ENCODE measurements at regions not wholly inside any gene's neighbourhood (a gene's known extent, or its start where the extent isn't known, plus 50 kb on each side); places are given as distances from the start of the nearest gene placed in this dataset.

GRCh38 chr5:97499605-97500004, 316.6 kb upstream of the RIOK2 start:
- H4K20me1 ChIP-seq (ENCODE audit: insufficient read depth, low read length): no peaks in the 10 kb centered on the region
- no peak for TF ChIP-seq EZH2 (IDR thresholded peaks at IDR 0.05; ENCODE audit: borderline replicate concordance, low read length)
- no peak for TF ChIP-seq CTCF (IDR thresholded peaks at IDR 0.05; ENCODE audit: low read length)
- H3K36me3 ChIP-seq (ENCODE audit: insufficient read depth, low read length): no peaks in the 10 kb centered on the region
- no peaks in the 10 kb centered on the region for H3K9me2 ChIP-seq (ENCODE audit: low read depth, low read length)
- H3K9me3 ChIP-seq (ENCODE audit: low read length): no peaks in the 10 kb centered on the region
- no peaks in the 10 kb centered on the region for H3F3A ChIP-seq (ENCODE audit: insufficient read depth, low read length)
- no peak overlapping the region for H3K4me2 ChIP-seq (ENCODE audit: low read length)
- no peak overlapping the region for H2AFZ ChIP-seq (ENCODE audit: low read length)
- no peak overlapping the region for H3K4me3 ChIP-seq (ENCODE audit: low read depth, low read length, poor library complexity, severe bottlenecking)
- H3K27me3 ChIP-seq (ENCODE audit: insufficient read depth, low read length): no peaks in the 10 kb centered on the region
- H3K27ac ChIP-seq (ENCODE audit: low read depth, low read length, poor library complexity, severe bottlenecking): no peak overlapping the region
- H3K79me2 ChIP-seq (ENCODE audit: insufficient read depth, low read length): no peaks in the 10 kb centered on the region
- H3K9ac ChIP-seq (ENCODE audit: low read length): no peak overlapping the region
- H3K4me1 ChIP-seq (ENCODE audit: insufficient read depth, low read length, severe bottlenecking): no peaks in the 10 kb centered on the region

- H3F3A ChIP-seq (ENCODE audit: insufficient read depth, low read length): no peaks in the 10 kb centered on the region
- no peaks in the 10 kb centered on the region for H3K27me3 ChIP-seq (ENCODE audit: insufficient read depth, low read length)
- H4K20me1 ChIP-seq (ENCODE audit: insufficient read depth, low read length): no peaks in the 10 kb centered on the region
- H2AFZ ChIP-seq (ENCODE audit: low read length): no peak overlapping the region
- TF ChIP-seq CTCF (IDR thresholded peaks at IDR 0.05; ENCODE audit: low read length): no peak
- TF ChIP-seq EZH2 (IDR thresholded peaks at IDR 0.05; ENCODE audit: borderline replicate concordance, low read length): no peak
- H3K4me2 ChIP-seq (ENCODE audit: low read length): no peak overlapping the region
- H3K79me2 ChIP-seq (ENCODE audit: insufficient read depth, low read length): no peaks in the 10 kb centered on the region
- no peak overlapping the region for H3K4me3 ChIP-seq (ENCODE audit: low read depth, low read length, poor library complexity, severe bottlenecking)
- no peaks in the 10 kb centered on the region for H3K36me3 ChIP-seq (ENCODE audit: insufficient read depth, low read length)
- no peaks in the 10 kb centered on the region for H3K4me1 ChIP-seq (ENCODE audit: insufficient read depth, low read length, severe bottlenecking)
- no peak overlapping the region for H3K27ac ChIP-seq (ENCODE audit: low read depth, low read length, poor library complexity, severe bottlenecking)
- H3K9me3 ChIP-seq (ENCODE audit: low read length): no peaks in the 10 kb centered on the region
- no peaks in the 10 kb centered on the region for H3K9me2 ChIP-seq (ENCODE audit: low read depth, low read length)
- no peak overlapping the region for H3K9ac ChIP-seq (ENCODE audit: low read length)
These were observed 318.4 kb upstream of the RIOK2 start for GRCh38 chr5:97501286-97501964.

GRCh38 chr5:97501965-97502305, 318.9 kb upstream of the RIOK2 start:
- no peaks in the 10 kb centered on the region for H3K4me1 ChIP-seq (ENCODE audit: insufficient read depth, low read length, severe bottlenecking)
- H3K27me3 ChIP-seq (ENCODE audit: insufficient read depth, low read length): no peaks in the 10 kb centered on the region
- no peak for TF ChIP-seq CTCF (IDR thresholded peaks at IDR 0.05; ENCODE audit: low read length)
- no peak for TF ChIP-seq EZH2 (IDR thresholded peaks at IDR 0.05; ENCODE audit: borderline replicate concordance, low read length)
- no peaks in the 10 kb centered on the region for H3F3A ChIP-seq (ENCODE audit: insufficient read depth, low read length)
- no peaks in the 10 kb centered on the region for H3K79me2 ChIP-seq (ENCODE audit: insufficient read depth, low read length)
- no peak overlapping the region for H2AFZ ChIP-seq (ENCODE audit: low read length)
- H3K4me3 ChIP-seq (ENCODE audit: low read depth, low read length, poor library complexity, severe bottlenecking): no peak overlapping the region
- no peak overlapping the region for H3K9ac ChIP-seq (ENCODE audit: low read length)
- no peaks in the 10 kb centered on the region for H3K9me2 ChIP-seq (ENCODE audit: low read depth, low read length)
- no peak overlapping the region for H3K27ac ChIP-seq (ENCODE audit: low read depth, low read length, poor library complexity, severe bottlenecking)
- no peak overlapping the region for H3K4me2 ChIP-seq (ENCODE audit: low read length)
- no peaks in the 10 kb centered on the region for H3K9me3 ChIP-seq (ENCODE audit: low read length)
- no peaks in the 10 kb centered on the region for H4K20me1 ChIP-seq (ENCODE audit: insufficient read depth, low read length)
- no peaks in the 10 kb centered on the region for H3K36me3 ChIP-seq (ENCODE audit: insufficient read depth, low read length)

All from OCI-LY1 (cell line).